HFF-Myc (cell line): ENCODE measurements at regions not wholly inside any gene's neighbourhood (a gene's known extent, or its start where the extent isn't known, plus 50 kb on each side); places are given as distances from the start of the nearest gene placed in this dataset.

Experiments used
- DNase-seq: peaks from one replicate; pipeline ENCODE4 v3.0.0-alpha.2; 2011; ENCODE audit warnings: low read depth; ENCODE audit errors: extremely low read depth
- H3K4me3 ChIP-seq: replicated peaks from 2 replicates; pipeline ENCODE4 v1.5.1; 2011; ENCODE audit warnings: low read depth, mild to moderate bottlenecking, control low read depth, low read length
- CTCF ChIP-seq: IDR thresholded peaks from 2 replicates; pipeline ENCODE4 v1.5.1; 2012; ENCODE audit warnings: mild to moderate bottlenecking, low read depth, low read length, control low read depth; ENCODE audit errors: missing control alignments

- no peak for TF ChIP-seq CTCF
These were observed 55.2 kb upstream of the STK32A start for GRCh38 chr5:147179562-147180147.

GRCh38 chr5:147180751-147181150, 54.1 kb upstream of the STK32A start:
- H3K4me3 ChIP-seq, result no peak overlapping the region
- no peak for TF ChIP-seq CTCF
- no peak for DNase-seq

More at GRCh38 chr5:147179562-147180147, 55.2 kb upstream of the STK32A start:
- no peak for DNase-seq
- no peak overlapping the region for H3K4me3 ChIP-seq
